NCI-H510A (cell line): ENCODE measurements at regions not wholly inside any gene's neighbourhood (a gene's known extent, or its start where the extent isn't known, plus 50 kb on each side); places are given as distances from the start of the nearest gene placed in this dataset.
"Not testable (repeated sequence)": the region's sequence is repeated elsewhere in the genome, so short reads cannot be mapped to it uniquely, and the experiment has no call there.

Source experiments
- DNase-seq: peaks from one replicate; lab custom pipeline; 2025; lab: John Stamatoyannopoulos, UW

DNA sequence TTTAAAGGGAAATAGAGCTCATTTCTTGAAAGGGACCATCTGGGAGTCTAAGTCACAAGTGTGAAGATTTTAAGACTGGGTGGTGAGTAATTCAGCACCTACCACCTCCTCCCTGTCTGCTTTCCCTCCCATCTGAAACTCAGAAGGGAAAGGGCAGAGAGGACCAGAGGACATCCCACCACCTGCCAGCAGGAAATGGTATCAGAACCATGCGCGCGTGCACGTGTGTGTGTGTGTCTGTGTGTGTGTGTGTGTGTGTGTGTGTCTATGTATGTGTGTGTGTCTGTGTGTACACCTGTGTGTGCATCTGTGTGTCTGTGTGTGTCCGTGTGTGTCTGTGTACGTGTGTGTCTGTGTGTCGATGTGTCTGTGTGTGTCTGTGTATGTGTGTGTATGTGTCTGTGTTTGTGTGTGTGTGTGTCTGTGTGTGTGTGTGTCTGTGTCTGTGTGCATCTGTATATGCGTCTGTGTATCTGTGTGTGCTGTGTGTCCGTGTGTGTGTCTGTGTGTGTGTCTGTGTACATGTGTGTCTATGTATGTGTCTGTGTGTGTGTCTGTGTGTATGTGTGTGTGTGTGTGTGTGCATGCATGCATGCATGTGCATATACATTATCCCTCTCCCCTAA lies 76.8 kb downstream of the ZFP36L2 start:
- no peak for DNase-seq

DNA sequence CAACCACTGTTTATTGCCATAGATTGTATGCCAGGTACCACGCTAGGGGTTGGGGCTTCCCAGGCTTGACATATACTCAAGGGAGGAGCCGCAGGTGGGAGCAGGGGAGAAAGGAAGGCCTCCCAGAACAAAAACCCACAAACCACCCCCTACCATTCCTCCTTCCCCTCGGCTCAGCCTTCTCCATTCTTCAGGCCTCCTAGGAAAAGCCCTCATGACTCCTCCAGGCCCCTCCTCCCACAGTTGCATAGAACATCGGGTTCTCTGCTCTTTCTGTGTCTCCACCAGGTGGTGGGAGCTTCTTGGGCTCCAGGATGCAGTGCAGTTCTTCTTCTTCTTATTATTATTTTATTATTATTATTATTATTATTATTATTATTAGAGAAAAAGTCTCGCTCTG lies 80.3 kb downstream of the ZFP36L2 start:
- DNase-seq: no peak

DNA sequence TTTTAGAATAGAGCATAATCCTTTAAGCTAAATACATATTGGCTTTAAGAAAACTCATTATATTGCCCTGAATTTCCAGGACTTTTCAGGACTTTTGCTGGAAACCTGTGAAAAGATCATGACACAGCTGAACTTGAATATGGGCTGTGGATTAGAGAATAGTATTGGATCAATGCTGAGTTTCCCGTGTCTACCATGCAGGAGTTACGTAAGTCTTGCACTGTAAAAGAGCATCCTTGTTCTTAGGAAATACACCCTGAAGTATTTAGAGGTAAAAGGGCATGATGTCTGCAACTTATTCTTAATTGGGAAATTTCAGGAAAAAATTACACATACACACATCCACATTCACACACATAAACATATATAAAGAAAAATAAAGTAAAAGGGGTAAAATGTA lies 82.1 kb downstream of the ZFP36L2 start:
- DNase-seq: no peak

DNA sequence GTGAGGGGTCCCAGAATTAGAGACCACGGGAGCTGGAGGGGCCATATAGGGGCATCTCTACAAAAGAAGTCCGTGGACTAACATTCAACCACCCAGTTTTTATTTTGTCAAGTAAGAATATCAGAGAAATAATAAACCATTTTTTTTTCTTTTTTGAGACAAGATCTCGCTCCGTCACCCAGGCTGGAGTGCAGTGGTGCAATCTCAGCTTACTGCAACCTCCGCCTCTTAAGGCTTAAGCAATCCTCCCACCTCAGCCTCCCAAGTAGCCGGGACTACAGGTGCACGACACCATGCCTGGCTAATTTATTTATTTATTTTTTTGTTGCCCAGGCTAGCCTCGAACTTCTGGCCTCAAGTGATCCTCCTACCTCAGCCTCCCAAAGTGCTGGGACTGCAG lies 82.7 kb downstream of the ZFP36L2 start:
- no peak for DNase-seq

DNA sequence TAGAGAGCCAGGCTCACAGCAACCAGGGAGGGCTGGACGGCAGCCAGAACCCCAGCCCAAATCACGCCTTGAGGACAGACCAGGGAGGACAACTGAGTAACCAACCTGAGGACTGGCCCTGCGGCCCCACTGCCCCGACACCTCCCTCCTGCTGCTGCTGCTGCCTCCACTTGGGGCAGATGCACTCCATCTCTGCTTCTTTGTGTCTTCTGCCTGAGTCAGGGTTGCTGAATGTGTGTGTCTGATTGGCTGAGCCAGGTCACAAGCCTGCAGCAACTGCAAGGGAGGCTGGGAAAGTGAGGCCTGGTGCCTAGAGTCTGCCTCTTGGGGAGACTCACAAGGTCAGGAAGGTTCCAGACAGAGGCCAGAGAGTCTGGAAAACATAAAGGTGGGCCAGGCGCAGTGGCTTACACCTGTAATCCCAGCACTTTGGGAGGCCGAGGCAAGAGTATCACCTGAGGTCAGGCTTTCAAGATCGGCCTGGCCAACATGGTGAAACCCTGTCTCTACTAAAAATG lies 83.4 kb downstream of the ZFP36L2 start:
- no peak for DNase-seq

DNA sequence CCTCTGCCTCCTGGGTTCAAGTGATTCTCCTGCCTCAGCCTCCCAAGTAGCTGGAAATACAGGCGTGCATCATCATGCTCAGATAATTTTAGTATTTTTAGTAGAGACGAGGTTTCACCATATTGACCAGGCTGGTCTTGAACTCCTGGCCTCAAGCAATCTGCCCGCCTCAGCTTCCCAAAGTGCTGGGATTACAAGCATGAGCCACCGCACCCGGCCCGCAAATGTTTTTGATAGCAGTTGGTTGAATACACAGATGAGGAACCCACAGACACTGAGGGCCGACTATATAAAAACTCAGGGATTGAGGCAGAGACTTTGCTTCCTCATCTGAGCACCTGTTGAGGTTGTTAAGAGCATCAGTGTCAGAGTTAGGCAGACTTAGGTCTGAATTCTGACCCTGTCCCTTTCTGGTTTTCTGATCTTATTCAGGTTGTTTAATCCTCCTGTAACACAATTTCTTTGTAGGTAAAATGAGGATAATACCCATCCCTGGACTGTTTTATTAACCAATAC lies 84.7 kb downstream of the ZFP36L2 start:
- DNase-seq: not testable (repeated sequence)

DNA sequence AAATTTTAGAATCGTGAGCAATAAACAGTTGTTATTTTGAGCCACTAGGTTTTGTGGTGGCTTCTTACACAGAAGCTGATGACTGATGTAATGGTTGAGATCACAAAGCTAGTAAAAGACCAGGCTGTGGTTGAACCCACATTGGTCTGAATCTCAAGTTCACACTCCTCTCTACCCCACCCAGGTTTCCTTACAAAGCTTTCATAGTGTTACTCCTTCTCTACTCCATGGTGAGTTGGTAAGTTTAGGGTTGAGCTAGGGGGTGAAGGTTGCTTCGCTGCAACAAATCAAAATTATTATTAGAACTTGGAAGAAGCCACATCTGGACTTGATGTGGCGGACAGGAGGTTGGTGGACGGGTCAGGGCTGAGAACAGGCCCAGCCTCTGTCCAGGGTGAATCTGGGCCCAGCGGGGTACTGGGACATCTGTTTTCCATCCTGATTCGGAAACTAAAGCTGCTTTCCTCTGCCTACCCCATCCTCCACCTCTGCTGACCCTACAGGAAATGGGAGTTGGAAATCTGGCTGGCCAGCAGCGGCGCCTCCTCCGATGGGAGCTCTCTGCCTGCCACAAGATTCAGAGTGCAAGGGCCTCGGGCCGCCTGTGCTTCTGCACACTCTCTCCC lies 86.3 kb downstream of the ZFP36L2 start:
- no peak for DNase-seq

DNA sequence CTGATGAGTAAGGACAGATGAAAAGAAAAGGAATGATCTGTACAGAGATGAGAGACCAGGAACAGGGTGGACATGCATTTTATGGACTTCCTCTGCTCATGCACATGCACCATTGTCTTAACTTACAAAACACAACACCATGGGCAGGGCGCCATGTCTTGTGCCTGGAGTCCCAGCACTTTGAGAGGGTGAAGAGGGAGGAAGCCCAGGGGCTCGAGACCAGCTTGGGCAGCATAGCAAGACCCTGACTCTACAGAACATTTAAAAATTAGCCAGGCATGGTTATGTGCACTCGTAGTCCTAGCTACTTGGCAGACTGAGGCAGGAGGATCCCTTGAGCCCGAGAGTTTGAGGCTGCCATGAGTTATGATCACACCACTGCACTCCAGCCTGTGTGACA lies 86.9 kb downstream of the ZFP36L2 start:
- DNase-seq: no peak

DNA sequence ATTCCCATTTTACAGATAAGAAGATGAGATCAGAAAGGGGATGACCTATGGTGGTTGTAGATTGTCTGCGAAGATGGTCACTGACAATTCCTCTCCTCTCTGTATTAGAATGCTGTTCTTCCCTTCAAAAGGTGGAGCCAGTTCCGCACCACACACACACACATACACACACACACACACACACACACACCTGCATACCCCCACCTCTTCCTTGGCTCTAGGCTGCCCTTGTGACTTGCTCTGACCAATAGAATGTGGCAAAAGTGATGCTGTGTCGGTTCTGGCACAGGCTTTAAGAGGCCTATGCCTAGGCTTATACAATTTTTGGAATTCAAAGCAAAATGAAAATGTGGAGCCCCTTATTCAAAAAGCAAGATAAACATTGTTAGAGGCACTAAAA lies 88.0 kb downstream of the ZFP36L2 start:
- no peak for DNase-seq

DNA sequence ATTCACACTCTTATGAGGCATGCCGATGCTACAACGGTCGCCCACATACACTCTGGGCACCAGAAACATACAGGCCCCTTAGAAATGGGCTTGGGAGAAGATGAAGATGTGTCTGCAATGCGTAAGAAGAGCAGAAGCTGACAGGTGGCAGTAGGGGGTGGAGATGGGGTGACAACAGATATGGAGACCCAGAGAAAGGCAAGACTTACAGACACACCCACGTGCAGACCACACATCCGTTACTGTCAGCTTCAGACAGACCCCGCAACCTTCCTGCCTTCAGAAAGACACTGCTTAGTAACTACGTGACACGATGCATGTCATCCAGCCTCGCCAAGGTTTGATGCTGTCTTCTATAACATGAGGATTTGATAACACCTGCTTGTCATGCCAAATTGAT lies 89.5 kb downstream of the ZFP36L2 start:
- DNase-seq: no peak

DNA sequence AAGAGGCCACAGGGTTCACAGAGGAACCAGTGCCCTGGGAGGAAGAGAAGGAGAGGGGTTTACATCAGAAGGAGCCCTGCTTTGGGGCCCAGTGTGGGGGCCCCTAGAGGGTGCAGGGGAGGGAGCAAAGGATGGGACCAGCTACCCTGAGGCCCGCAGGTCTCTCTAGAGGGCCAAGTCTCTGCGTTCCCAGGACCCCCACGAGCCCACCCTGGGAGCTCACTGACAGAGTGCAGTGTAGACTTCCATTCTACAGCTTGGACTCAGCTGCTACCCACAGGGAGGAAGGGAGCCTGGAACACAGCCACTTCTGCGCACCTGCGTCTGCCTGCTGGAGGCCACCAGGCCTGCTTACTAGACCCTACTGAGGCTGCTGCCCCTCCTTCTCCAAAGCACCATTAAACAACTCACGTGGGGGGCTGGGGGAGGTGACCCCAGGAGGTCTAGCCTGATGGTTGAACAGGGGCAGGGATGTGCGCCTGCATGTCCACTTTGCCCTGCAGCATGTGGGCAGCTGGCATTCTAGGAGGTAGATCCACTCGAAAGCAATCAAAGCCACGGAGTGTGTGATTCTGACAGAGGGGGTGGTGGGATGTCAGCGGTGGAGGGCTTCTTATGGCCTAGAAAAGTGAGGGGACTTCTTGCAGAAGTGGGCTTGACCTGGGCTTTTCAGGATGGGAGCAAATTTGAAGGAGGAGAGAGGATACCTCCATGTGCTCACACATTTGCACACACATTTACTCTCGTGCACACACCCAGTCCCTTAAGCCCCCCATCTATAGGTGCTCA lies 90.2 kb downstream of the ZFP36L2 start:
- no peak for DNase-seq

DNA sequence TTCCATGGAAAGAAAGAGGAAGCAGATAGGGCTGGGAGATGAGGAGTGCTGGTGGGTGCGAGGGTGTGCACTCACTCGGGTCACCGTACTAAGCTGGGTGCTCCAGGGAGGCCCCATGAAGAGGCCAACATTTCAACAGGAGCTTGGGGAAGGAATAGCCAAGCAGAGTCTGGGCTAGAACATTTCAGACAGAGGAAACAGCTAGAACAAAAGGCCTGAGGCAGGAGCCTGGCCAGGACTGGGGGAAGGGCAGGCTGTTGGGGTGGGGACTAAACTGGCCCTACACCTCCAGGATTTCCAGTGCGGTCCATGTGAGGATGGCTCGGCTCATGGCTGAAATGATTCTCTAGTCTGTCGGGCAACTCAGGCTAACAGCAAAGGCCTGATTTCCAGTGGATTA lies 90.8 kb downstream of the ZFP36L2 start:
- no peak for DNase-seq

DNA sequence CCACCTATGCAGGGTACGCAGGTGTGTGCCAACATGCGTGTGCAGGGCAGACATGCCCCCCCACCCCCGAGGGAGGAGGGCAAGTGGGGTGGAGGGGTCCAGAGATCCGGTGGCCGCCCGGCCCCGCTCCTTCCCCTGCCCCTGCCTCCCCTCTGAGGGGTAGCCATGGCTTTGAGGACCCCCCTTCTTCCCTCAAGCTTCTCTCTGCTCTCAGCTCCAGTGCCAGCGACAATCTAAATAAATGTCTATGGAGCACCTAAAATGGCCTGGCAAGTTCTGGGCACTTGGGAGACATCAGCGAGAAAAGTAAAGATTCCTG lies 91.9 kb downstream of the ZFP36L2 start:
- DNase-seq: no peak

DNA sequence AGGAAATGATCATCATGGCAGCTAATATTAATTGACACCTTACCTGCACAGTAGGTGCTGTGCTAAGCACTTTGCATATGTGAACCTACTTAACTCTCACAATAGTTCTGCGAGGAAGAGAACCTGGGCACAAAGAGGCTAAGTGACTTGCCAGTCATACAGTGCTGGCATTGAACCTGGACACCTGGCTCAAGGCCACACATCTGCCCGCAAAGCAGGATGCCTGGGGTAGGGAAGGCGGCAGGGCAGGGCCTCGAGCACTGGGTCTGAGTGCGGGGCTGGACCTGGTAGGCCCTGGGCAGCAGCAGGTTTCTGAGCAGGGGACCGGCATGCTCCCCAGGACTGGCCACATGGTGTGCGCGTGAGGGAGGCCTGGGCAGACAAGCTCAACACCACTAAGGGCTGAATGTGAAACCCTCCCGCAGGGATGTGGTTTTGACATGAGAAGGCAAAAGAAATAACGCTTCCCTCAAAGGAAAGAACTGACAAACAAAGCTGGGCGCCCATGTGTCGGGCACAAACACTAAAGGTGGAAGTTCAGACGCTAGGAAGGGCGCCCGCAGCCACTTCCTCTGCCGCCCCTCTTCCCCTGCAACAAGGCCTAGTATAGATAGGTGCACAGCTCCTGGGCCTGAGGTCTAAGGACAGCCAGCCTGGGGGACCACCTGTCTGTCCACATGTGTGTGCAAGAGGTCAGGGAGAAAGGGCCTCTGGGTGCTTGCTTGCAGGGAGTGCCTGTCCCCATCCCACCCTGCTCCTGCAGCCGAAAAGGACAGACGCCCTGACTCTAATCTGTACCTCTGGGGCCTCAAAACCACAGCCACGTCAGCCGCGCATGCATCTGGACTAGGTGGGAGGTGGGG lies 92.5 kb downstream of the ZFP36L2 start:
- no peak for DNase-seq

DNA sequence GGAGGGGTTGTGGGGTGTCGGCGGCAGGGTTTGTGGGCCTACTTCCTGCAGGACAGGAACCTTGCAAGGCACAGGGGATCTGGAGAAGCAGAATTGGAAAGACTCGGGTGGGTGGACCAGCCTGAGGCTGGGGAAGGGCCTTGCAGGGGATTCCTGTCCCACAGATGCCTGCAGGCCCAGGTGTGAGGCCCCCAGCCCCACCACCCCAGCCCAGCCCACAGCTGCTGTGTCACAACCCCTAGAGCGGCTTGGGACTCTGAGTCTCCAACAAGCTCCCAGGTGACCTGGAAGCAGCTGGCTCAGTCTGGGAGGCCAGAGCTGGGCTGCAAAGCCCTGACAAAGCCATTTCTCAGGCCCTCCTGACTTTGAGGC lies 93.1 kb downstream of the ZFP36L2 start:
- DNase-seq: no peak

DNA sequence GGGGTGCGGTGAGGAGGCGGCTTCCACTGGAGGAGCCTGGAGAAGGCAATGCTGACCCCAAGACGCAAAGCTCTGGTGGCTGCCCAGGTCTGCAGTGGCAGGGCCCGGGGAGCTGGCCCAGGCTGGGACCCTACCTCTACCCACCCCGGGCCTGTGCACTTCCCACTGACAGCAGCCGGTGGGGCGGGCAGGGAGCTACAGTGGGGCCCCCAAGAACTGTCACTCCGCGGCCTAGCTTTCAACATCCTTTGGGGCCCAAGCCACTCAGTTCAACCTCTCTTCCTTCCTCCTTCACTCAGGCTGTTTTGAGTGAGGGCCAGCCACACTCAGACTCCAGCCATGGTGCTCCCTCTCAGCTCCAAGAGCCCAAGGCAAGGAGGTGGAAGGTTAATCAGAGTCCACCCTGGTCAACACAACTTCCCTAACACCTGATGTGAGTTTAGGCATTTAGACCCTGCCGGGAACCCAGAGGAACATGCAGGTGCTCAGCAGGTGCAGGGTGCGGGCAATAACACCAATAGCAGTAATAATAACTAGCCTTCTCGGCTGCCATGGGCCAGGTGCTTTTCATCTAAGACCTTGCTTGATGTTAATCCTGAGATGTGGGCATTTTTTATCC lies 93.6 kb downstream of the ZFP36L2 start:
- no peak for DNase-seq

DNA sequence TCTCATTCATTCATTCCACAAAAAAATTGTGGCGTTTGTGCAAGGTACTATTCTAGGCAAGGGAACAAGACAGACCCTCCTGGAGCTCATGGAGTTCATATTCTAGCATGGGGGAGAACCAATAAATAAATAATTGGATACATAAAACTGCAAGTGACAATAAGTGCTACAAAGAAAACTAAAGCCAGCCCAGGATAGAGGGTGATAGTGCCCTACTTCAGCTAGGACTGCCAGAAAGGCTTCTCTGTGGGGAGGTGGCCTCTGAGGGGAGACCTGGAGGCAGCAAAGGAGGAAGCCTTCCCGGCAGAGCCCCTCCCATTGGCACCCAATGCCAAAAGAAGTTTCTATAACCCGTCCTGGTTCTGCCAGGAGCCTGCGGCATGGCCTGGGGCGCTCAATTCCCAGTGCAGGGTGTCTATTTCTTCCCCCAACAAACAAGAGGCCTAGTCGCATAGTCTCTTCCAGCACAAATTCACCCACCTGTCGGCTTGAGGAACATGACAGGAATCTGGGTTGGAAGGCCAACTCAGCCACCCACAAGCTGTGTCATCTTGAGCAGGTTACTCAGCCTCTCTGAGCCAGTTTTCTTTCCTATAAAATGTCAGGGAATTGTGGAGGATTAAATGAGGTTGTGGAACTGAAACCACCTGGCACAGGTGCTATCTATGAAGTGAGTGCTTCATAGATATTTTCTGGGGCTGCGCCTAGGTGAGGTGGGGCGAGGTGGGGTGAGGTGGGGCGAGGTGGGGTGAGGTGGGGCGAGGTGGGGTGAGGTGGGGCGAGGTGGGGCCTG lies 94.3 kb downstream of the ZFP36L2 start:
- DNase-seq: no peak

DNA sequence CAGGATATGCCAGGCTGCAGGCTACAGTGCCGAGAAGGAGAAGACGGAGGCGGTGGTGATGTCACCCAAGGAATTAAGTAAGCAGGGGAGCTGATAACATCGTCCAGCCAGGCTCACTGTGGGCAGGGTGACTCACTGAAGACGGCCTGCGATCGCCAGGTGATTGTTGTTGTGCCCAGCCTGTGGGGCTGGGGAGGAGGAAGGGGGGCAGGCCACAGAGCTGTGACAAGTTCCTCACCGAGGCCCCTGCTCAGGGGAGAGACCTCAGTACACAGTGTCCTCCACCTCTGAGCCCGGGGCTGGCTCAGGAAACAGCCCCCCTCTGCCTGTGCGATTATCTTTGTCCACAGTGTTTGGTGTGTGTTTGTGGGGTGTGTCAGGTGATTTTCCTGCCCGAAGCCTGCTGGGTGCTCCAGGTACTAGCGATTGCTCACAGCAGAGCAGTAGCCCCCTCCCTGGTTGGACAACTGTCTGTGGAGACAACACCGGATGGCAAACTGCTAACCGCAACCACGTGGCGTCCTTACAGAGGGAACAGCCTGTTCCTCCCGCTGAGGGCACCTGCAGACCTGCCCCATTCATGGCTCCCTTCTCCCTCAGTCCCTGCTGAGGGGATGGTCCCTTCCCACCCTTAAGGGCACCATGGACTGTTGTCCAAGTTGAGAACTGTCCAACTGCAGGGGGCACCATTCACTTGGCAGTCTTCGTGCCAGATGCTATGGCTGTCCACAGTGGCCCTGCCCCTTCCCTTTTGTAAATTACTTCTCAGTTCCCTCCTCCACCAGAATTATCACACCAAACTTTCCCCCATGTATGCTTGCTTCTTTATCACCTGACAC lies 95.1 kb downstream of the ZFP36L2 start:
- no peak for DNase-seq

DNA sequence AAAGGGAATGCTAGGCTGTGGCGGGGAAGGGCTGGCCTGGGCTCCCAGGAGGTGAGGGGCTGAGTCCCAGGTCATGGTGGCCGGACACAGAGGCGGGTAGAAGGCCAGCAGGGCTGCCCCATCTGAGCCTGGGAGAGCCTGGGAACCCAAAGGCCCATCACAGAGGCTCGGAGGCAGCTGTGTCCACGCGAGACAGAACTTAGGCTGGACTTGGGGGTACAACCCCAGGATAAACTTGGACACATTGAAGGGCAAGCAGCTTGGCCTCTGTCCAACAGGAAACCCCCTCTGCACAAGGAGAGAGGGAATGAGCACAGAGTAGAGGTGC lies 95.9 kb downstream of the ZFP36L2 start:
- DNase-seq: no peak
